HuH-7 (cell line): ENCODE measurements at regions not wholly inside any gene's neighbourhood (a gene's known extent, or its start where the extent isn't known, plus 50 kb on each side); places are given as distances from the start of the nearest gene placed in this dataset.
"Not testable (repeated sequence)": the region's sequence is repeated elsewhere in the genome, so short reads cannot be mapped to it uniquely, and the experiment has no call there.

Experiments
- DNase-seq: peaks from one replicate; pipeline ENCODE4 v3.0.0; 2011; ENCODE audit warnings: low spot score

DNA sequence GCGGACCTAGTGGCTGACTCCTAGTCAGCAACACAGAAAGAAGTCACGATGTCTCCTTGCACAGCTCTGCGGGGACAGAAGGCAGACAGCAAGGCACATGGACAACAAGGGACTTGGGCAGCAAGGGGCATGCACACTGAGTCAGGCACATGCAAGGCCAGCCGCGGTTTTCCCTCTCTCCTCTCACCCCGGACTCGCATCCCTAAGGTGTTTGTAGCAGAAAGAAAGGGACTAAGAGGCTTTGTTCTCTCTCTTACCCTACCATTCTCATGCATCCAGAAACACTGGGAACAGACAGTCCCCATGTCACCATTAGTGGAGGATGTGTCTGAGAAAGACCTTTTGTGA is 193.3 kb upstream of the PHF14 start:
- no peak for DNase-seq

DNA sequence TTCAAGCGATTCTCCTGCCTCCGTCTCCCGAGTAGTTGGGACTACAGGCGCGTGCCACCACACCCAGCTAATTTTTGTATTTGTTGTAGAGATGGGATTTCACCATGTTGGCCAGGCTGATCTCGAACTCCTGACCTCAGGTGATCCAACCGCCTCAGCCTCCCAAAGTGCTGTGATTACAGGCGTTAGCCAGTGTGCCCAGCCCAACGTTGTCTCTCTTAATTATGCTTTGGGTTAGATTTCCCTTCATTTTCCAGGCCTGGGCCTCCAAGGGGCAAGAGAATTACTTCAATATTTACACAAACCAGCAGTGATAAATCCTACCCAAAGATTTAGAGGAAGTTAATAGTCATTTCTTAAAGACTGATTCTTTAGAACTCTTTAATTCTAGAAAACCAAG is 186.7 kb upstream of the PHF14 start:
- not testable (repeated sequence) for DNase-seq

DNA sequence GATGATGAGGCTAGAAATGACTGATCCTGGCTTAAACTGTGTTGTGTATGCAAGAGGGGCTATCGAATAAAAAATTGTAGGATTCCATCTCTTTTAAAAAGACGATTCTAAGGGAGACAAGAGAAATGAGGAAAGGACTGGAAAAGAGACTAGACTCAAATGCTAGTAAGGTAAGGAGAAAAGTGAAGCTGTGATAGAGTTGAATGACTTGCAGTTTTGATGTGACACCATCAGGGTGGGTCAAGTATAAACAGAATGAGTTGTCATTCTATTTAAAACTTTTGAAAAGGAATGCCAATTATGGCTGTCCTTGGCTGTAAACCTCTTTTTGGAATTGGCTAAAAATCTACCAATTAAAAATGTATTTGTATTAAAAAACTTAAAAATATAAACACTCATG is 184.5 kb upstream of the PHF14 start:
- no peak for DNase-seq

DNA sequence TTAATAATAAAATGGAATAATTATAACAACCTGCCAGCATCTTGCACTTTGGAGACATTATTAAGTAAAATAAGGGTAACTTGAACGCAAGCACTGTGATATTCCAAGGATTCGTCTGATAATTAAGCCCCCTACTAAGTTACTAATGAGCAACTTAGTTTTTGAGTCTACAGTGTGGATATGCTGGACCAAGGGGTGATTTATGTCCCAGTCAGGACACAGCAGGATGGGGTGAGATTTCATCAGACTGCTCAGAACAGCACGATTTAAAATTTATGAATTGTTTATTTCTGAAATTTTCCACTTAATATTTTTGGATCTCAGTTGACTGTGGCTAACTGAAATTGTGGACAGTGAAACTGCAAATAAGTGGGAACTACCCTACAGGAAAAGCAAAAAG is 182.8 kb upstream of the PHF14 start:
- no peak for DNase-seq

DNA sequence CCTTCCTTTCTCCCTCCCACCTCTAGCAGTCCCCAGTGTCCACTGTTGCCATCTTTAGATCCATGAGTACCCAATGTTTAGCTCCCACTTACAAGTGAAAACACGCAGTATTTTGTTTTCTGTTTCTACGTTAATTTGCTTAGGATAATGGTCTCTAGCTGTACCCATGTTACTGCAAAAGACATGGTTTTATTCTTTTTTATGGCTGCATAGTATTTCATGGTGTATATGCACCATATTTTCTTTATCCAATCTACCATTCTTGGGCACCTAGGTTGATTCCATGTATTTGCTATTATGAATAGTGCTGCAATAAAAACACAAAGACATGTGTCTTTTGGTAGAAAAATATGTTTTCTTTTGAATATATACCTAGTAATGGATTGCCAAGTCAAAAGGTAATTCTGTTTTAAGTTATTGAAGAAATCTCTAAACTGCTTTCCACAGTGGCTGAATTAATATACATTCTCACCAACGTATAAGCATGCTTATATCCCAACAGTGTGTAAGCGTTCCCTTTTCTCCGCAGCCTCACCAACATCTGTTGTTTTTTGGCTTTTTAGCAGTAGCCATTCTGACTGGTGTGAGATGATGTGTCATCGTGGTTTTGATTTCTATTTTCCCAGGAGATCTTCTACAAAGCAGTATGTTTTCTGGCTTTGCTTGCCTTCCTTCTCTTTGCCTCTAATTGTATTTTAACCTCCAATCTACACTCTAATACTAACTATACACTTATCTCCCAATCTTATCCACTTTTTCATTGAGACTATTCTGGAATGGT is 179.5 kb upstream of the PHF14 start:
- no peak for DNase-seq

DNA sequence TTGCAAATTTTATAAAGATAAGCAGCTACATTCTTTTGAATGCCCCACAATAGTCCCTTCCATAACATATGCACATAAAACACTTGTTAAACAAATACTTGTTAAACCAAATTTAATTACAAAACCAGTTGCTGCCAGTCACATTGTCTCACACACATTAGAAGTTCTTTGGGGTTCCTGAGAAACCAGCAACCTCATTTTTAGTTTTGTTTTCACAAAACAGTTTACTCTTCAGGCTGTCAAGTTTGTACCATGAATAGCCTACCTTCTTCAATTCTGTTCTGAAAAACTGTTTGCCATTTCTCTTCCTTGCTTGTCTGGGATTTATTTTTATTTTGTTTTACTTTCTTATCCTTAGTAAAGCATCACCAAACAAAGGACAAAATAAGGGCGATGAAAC is 176.5 kb upstream of the PHF14 start:
- DNase-seq = no peak

DNA sequence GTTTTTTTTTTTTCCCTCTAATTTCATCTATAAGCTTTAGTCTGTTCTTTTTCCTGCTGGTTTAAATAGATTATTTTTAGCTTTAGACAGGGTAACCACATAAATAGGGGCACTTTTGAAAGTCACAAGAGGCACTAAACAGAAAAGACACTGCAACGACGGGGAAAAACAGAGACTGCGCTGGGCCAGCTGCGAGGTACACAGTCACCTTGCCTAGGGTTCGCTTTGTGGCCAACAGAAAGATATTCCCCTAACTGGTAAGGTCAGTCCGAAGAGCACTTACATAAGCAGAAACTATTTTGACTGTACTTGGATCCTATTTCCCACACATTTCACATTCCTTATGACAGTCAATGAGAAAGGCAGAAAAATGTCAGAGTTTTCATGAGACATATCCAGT is 175.6 kb upstream of the PHF14 start:
- DNase-seq = no peak

DNA sequence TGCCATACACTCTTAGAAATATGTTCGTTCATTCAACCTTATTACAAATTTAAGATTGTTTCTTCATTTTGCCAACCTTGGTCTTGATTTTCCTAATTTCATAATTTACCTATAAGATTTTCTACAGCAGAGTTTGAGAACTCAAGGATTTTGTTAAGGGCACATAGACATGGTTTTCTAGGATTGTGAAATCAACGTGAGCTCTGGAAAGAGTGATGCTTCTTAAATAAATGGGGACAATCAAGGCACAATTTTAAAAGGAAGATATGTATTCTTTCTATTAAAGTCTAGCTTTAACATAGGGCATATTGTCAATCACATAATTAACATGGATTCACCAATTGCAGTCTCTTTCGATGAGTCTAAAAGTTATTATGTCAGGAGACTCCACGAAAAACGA is 174.2 kb upstream of the PHF14 start:
- no peak for DNase-seq

DNA sequence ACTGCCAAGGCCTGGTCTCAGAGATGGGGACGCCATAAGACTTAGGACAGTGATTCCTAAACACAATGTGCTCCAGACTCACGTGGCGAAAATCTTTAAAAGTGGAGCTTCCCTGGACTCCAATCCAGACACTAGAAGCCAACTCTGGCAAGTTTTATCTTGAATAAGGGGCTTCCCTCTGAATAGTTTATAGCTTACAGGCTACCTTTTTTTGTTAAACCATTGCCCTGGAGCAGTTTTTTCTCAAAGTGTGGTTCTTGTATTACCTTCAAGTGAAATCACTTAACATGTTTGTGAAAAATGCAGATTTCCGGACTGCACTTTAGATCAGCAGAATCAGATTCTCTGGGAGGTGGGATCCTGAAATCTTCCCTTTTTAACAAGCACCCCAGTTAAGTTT is 171.7 kb upstream of the PHF14 start:
- DNase-seq = no peak

DNA sequence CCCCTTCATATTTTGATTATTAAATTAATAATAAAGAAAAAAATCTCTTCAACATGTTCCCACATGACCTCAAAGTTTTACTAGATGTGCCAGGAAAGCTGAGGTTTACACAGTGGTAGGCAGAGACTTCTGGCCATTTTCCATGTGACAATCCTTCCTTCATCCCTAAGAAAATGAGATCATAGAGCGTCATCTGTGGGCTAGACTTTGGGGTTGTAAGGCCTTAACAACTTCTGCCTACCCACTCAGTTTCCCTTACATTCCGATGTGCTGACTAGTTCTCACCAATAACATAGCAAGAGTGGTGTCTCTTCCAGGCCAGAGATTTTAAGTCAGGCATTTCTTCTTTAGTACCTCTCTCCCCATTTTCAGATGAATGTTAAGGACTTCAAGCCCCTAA is 171.1 kb upstream of the PHF14 start:
- DNase-seq = no peak

DNA sequence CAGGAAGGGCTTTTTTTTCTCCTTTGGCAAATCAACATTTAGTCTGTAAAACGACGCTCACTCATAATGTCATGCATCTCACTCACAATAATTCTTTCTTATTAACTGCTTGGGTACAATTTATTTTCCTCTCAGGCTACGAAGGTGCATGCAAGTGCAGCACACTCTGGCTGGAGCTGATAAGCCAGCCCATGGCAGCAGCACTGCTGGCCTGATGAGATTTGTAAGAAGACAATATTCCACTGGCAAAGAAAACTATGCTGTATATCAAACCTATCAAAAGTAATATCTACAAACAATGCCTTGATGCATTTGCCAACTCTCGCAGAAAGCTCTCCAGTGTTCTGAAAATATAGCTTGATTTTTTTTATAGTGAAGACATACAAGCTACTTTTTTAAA is 170.0 kb upstream of the PHF14 start:
- DNase-seq = no peak

DNA sequence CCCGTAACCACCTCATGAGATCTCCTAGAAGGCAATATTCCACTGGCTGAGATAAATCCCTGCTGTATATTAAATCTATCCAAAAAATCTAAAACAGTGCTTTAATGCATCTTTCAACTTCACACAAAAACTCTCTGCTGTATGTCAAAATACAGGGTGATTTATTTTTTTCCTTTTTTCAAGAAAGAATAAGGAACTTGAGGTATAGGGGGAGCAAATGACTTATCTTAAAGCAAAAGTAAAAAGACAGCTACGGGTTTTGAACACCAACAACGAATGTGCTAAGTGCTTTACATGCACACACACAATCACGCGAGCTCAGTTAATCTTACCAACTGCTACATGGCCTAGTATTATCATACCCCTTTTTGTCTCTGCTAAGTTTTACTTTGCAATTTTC is 168.9 kb upstream of the PHF14 start:
- DNase-seq = no peak

DNA sequence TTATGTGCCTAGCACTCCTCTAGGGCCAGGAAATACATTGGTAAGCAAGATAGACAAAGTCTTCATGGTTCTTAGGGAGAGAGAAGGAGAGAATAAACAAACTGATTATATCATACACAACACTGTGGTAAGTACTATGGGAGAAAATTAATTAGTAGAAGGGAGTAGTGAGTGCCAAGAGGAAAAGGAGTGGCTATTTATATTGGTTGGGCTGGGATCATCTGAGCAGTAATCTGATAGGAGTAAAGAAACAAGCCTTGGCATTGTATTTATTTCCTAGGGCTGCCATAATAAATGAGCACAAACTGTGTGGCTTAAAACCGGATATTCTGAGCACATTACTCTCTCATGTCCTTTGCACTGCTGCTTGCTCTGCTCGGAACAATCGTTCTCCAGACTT is 158.1 kb upstream of the PHF14 start:
- DNase-seq = no peak

DNA sequence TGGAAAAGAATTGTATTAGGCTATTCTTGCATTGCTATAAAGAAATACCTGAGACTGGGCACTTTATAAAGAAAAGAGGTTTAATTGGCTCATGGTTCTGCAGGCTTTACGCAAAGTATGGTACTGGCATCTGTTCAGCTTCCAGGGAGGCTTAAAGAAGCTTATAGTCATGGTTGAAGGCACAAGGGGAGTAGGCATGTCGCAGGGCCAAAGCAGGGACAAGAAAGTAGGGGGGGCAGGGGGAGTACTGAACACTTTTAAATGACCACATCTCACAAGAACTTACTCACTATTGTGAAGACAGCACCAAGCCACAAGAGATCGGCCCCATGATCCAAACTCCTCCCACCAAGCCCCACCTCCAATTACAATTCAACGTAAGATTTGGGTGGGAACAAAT is 152.5 kb upstream of the PHF14 start:
- no peak for DNase-seq

DNA sequence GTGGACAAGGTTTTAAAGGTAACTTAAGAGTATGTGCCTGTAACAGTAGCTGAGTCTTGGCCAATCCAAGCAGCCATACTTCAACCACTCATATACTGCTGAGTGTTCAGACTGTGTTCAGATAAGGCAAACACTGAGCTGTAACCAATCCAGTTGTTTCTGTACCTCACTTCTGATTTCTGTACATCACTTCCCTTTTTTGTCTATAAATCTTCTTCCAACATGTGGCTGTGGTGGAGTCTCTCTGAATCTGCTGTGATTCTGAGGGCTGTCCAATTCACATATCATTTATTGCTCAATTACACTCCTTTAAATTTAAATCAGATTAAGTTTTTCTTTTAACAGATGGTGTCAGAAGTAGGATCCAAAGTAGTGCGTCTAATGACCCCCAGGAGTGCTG is 149.5 kb upstream of the PHF14 start:
- DNase-seq = no peak

DNA sequence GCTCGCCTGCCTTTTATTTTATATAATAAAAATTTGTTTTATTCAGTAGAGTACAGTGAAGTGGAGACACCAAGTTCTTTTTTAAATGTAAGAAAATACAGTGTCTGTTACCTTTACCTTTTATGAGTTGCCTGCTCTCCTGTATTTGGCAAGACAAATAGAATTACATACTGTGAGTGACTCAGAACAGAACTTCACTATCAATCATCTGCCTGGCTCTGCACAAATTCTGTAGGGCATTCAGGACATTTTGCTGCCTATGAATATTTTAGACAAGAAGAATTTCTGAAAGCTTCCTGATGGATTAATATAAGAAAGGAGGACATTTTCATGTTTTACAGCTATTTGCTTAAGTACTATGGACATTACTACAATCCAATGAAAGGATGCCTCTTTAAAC is 135.4 kb upstream of the PHF14 start:
- no peak for DNase-seq

DNA sequence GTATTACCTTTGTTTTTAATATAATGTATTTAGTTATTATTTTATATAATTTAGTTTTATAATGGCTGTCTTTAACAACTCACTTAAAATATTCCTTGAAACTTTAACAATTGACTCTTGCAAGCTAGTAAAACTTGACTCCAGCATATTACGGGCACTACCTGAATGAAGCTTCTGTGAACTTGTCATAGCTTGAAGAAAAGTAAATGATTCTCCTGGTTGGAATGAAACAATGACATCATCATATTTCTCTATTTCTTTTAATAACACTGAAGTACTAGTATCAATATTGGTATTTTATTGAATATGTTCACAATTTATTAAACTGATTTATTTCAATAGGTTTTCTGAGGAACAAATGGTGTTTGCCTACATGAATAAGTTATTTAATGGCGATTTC is 128.4 kb upstream of the PHF14 start:
- no peak for DNase-seq

DNA sequence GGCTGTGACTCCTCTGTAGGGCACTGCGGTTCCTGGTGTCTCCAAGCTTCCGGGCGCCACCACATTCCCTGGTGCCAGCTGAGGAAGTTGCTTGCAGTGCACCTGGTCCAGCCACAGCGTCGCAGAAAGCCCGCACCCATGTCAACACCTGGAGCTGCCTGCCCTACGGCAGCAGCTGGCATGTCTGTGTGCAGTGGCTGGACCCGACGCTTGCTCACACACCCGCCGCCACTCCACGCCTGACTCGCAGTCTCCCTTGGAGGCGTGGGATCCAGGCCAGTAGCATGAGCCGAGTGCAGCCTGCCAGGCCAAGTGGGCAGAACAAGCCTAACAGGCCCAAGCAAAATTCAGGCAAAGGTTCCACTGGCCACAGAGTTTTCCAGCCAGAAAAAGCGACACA is 118.1 kb upstream of the PHF14 start:
- DNase-seq = no peak

DNA sequence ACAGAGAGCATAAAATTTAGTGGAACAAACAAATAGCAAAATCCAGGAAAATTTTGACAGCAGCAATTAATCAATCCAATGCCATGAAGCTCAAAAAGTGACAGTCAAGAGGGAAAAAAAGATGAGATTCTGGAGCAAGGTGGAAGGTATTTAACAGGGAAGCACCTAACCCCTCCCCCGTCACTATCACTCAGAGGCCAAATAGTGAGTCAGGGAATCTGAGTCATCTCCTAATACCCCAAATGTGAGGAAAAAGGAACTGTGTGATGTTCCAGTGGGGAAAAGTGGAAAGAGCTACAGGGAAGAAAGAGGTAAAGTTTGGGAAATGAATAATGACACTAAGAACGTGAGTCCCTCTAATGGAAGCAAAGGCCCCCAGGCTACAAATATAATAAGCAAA is 113.2 kb upstream of the PHF14 start:
- DNase-seq = no peak

DNA sequence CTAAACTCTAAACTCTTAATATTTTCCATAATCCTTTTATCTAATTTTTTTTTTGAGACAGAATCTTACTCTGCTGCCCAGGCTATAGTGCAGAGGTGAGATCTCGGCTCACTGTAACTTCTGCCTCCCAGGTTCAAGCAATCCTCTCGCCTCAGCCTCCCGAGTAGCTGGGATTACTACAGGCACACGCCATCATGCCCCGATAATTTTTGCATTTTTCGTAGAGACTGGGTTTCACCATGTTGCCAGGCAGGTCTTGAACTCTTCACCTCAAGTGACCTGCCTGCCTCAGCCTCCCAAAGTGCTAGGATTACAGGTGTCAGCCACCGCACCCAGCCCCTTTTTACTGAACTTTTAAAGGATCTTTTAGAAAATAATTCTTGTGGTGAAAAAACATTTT is 110.2 kb upstream of the PHF14 start:
- DNase-seq = no peak

DNA sequence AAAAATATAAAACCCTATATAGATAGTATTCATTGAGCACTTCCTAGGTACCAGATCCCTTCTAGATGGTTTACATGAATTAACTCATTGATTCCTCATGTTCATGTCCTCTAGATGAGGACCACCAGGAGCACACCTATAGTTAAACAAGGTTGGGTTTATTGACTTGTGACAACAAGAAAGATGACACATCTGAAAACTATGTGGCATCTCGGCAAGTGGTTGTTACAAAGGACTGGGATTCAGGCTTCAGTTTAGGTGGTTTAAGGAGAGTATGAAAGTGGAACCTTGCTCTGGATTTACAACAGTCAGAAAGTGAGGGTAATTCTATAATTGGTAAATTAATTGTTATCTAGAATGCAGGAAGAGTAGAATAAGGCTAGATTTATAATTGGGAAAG is 99.0 kb upstream of the PHF14 start:
- DNase-seq = no peak

DNA sequence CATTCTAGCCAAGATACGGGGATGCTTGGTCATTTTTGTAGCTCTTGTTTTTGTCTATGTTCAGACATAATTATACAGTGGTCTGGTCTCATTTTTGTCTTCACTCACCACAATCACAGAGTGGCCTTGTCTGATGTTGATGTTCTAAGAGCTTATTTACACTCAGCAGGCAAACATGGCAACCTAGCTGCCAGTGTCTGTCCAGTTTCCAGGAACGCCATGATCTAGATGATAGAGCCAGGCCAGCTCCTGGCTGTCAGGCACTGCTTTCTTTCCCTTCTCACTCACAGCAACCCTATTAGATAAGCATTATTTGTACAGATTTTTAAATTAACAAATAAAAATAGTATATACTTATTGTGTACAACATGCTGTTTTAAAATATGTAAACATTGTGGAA is 98.6 kb upstream of the PHF14 start:
- no peak for DNase-seq

DNA sequence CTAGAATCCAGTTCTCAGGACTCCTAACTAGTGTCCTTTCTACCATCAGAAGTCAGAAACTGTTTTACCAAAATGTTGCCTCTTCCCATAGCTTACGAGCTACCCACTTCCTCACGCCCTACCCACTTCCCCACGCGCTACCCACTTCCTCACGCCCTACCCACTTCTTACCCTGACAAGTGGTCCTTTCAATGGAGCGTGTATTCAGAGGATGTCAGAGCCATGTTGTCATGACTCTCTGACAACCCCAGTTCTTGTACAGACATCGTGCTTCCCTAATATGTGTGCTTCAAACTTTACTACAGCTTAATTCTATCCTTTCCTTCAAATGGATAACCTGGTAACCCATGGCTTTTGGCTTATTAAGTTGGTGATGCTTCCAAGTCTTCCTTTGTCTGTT is 84.8 kb upstream of the PHF14 start:
- DNase-seq = no peak

DNA sequence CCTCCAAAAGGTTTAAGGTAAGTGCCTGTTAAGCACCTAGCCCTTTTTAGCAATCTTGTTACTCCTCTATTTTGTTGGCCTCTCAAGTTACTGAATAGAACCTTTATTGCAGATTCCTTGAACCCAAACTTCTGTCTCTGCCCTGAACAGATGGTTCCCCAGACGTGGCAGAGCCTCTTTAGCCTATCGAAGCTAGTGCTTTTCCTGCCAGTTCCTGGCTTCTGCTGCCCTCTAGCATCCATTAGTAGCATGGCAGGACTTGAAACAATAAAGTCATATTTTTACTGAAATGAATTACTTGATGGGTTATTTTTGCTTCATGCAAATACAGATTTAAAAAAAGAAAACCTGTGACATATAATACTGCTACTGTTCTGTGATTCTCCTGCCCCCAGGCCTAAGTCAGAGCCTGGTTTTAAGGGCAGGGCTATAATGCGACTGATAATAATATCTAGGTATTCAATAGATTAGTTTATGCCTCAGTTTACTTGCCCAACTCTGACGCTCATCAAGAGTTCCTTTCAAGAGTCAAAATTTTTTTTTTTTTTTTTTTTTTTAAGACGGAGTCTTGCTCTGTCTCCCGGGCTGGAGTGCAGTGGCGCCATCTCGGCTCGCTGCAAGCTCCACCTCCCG is 84.3 kb upstream of the PHF14 start:
- DNase-seq = peak; percentile 43
